Esophagus muscularis mucosa (tissue), 3 donors: ENCODE measurements at regions not wholly inside any gene's neighbourhood (a gene's known extent, or its start where the extent isn't known, plus 50 kb on each side); places are given as distances from the start of the nearest gene placed in this dataset.

Source experiments
- POLR2A ChIP-seq: fragments of 450-650 bp; IDR thresholded peaks from one replicate; pipeline ENCODE4 v1.6.1; 2017; ENCODE audit warnings: antibody characterized with exemption, moderate library complexity, mild to moderate bottlenecking, low read depth
- TF ChIP-seq, protein P1 (sequence below), 3 experiments: fragments of 200-600 bp in 2 of 3; fragments of 450-650 bp in 1 of 3; sonication (generic) in 2 of 3; IDR thresholded peaks; one replicate each; pipeline ENCODE4 v1.5.1; 2017 to 2019; ENCODE audit warnings: antibody characterized with exemption in 3 of 3, mild to moderate bottlenecking in 2 of 3, moderate library complexity in 1 of 3

- TF ChIP-seq, protein P1, sequence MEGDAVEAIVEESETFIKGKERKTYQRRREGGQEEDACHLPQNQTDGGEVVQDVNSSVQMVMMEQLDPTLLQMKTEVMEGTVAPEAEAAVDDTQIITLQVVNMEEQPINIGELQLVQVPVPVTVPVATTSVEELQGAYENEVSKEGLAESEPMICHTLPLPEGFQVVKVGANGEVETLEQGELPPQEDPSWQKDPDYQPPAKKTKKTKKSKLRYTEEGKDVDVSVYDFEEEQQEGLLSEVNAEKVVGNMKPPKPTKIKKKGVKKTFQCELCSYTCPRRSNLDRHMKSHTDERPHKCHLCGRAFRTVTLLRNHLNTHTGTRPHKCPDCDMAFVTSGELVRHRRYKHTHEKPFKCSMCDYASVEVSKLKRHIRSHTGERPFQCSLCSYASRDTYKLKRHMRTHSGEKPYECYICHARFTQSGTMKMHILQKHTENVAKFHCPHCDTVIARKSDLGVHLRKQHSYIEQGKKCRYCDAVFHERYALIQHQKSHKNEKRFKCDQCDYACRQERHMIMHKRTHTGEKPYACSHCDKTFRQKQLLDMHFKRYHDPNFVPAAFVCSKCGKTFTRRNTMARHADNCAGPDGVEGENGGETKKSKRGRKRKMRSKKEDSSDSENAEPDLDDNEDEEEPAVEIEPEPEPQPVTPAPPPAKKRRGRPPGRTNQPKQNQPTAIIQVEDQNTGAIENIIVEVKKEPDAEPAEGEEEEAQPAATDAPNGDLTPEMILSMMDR (IDR thresholded peaks at IDR 0.05): no peak
- TF ChIP-seq POLR2A: no peak
These were observed 1899.9 kb downstream of the MAT2B start for GRCh38 chr5:165405340-165405739.
